EL (cell line): ENCODE measurements at regions not wholly inside any gene's neighbourhood (a gene's known extent, or its start where the extent isn't known, plus 50 kb on each side); places are given as distances from the start of the nearest gene placed in this dataset.

Experiments used
- DNase-seq: peaks from one replicate; pipeline ENCODE4 v3.0.0-alpha.2; 2016

GRCh38 chr12:115698257-115698656, 579.2 kb downstream of the MED13L start:
- no peak for DNase-seq

GRCh38 chr12:115697340-115697739, 580.2 kb downstream of the MED13L start:
- no peak for DNase-seq

GRCh38 chr12:115694564-115694963, 582.9 kb downstream of the MED13L start:
- no peak for DNase-seq

GRCh38 chr12:115693970-115694369, 583.5 kb downstream of the MED13L start:
- DNase-seq = no peak

GRCh38 chr12:115691123-115691522, 586.4 kb downstream of the MED13L start:
- DNase-seq = no peak

- DNase-seq = no peak
Measured at GRCh38 chr12:115687094-115687493, 590.4 kb downstream of the MED13L start.

GRCh38 chr12:115683240-115683780, 594.2 kb downstream of the MED13L start:
- no peak for DNase-seq

GRCh38 chr12:115680967-115681366, 596.5 kb downstream of the MED13L start:
- DNase-seq = no peak

GRCh38 chr12:115672506-115673080, 604.9 kb downstream of the MED13L start:
- no peak for DNase-seq

- no peak for DNase-seq
Measured at GRCh38 chr12:115672086-115672485, 605.4 kb downstream of the MED13L start.

GRCh38 chr12:115670869-115671268, 606.6 kb downstream of the MED13L start:
- no peak for DNase-seq

- DNase-seq = no peak
Measured at GRCh38 chr12:115667116-115667515, 610.4 kb downstream of the MED13L start.

- no peak for DNase-seq
Measured at GRCh38 chr12:115666168-115666567, 611.3 kb downstream of the MED13L start.

GRCh38 chr12:115661112-115661511, 616.4 kb downstream of the MED13L start:
- peak; percentile 25 for DNase-seq

GRCh38 chr12:115660211-115660805, 617.2 kb downstream of the MED13L start:
- DNase-seq = peak; percentile 61

- no peak for DNase-seq
Measured at GRCh38 chr12:115659422-115659821, 618.1 kb downstream of the MED13L start.

GRCh38 chr12:115657081-115658013, 620.1 kb downstream of the MED13L start:
- DNase-seq = no peak

- no peak for DNase-seq
Measured at GRCh38 chr12:115650026-115650425, 627.5 kb downstream of the MED13L start.

- DNase-seq = no peak
Measured at GRCh38 chr12:115648463-115648862, 629.0 kb downstream of the MED13L start.

GRCh38 chr12:115646210-115646609, 631.3 kb downstream of the MED13L start:
- DNase-seq = no peak

GRCh38 chr12:115640929-115641328, 636.6 kb downstream of the MED13L start:
- peak; percentile 32 for DNase-seq

GRCh38 chr12:115639648-115640012, 637.9 kb downstream of the MED13L start:
- no peak for DNase-seq

GRCh38 chr12:115638733-115639647, 638.5 kb downstream of the MED13L start:
- no peak for DNase-seq
